HG03460 (cell line): ENCODE measurements at regions not wholly inside any gene's neighbourhood (a gene's known extent, or its start where the extent isn't known, plus 50 kb on each side); places are given as distances from the start of the nearest gene placed in this dataset.

Source experiments
- ATAC-seq: cut with Tn5 transposase; IDR thresholded peaks from one replicate; pipeline ENCODE4 v1.9.1; 2021; ENCODE audit not compliant: unreplicated experiment

- no peak for ATAC-seq
Measured at GRCh38 chr18:41373612-41374011, 581.4 kb upstream of the PIK3C3 start.

DNA sequence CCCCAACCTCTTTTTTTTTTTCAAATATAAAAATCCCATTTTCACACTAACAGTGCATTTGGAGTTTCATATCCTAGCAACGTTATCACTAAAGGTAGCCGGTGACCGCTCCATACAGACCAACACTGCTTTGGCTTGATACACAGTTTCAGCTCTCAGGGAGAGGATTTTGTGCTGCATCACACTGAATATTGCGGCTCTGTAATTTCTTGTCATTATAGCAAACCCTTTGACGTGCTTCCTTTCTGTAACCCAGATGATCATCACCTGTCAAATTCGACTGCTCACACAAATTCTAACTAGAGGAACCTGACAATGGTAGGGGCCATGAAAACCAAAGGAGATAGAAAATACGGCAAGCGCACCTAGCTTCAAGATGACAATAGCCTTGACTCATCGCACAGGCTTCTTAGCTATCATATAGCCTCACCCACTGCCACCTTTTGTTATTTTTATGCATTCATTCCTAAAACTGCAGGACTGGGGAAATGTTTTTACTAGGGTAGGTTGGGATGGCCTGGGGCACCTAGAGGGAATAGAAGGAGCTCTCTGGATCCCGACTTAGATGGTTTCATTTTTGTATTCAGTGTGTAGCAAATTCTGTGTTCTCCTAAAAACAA is 582.9 kb upstream of the PIK3C3 start:
- ATAC-seq, result no peak

- no peak for ATAC-seq
Measured at GRCh38 chr18:41371156-41372045, 583.6 kb upstream of the PIK3C3 start.

DNA sequence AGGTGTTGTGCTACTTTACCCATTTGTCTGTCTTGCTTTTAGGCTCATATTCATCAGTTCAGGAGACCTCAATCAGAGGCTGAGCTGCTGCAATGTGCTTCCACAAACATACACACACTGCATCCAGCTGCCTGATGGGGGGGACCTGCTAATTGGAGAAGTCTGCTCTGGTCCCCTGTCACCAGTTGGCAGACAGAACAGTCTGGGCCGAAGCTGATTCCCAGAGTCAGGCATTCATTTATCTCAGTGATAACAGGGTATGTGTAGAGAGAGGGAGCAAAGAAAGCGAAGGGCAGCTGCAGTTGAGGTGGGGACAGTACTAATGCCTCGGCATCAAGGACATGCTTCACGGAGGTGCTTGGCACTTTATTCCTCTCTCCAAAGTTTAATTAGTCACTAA is 584.3 kb upstream of the PIK3C3 start:
- no peak for ATAC-seq

DNA sequence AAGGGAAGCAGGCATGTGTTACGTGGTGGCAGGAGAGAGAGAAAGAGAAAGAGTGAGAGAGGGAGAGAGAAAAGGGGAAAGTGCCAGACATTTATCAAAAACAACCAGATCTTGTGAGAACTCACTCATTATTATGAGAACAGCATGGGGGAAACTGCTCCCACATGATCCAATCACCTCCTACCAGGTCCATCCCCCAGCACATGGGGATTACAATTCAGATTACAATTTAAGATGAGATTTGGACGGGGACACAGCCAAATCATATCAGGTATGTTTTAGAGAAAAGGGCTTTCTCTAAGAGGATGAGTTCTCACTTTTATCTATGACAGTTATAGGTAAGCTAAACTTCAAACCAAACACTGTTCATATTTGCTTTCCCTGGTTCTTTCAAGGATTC is 597.3 kb upstream of the PIK3C3 start:
- ATAC-seq, result no peak

DNA sequence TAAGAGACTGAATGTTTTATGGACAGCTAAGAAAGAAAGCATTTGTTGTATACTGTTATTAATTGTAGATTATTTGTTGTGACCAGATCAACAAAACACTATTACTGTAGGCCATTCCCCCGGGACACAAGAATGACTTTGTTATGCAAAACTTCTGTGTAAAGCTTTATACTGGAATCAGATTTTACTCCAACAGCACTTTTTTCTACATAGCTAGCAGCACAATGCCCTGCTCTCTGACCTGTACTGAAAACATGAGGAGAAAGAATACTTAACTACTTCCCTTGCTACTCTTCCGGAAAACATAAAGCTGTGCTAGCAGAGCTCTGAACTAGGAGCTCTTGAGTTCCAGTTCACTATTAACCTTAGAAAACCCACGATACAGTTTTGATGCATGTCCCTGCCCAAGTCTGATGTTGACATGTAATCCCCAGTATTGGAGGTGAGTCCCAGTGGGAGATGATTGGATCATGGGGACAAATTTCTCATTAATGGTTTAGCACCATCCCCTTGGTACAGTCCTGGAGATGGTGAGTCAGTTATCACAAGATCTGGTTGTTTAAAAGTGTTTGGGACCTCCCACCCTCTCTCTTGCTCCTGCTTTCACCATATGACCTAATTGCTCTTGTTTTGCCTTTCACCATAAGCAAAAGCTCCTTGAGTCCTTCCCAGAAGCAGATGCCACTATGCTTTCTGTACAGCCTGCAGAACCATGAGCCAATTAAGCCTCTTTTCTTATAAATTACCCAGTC is 601.1 kb upstream of the PIK3C3 start:
- no peak for ATAC-seq

DNA sequence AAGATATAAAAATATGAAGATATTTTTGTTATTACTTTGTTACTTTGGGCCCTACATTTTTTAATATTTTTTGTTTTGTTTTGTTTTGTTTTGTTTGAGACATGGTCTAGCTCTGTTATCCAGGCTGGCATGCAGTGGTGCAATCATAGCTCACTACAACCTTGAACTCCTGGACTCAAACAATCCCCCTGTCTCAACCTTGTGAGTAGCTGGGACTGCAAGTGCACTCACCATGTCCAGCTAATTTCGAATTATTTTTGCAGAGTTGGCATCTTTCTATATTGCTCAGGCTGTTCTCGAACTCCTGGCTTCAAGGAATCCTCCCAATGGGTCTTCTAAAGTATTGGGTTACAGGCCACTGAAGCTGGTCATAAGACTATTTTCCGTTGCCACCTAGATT is 603.6 kb upstream of the PIK3C3 start:
- no peak for ATAC-seq

- ATAC-seq, result no peak
Measured at GRCh38 chr18:41347057-41347456, 608.0 kb upstream of the PIK3C3 start.

- no peak for ATAC-seq
Measured at GRCh38 chr18:41343808-41344207, 611.2 kb upstream of the PIK3C3 start.

- ATAC-seq, result no peak
Measured at GRCh38 chr18:41338341-41338740, 616.7 kb upstream of the PIK3C3 start.

- ATAC-seq, result no peak
Measured at GRCh38 chr18:41331661-41332060, 623.4 kb upstream of the PIK3C3 start.

DNA sequence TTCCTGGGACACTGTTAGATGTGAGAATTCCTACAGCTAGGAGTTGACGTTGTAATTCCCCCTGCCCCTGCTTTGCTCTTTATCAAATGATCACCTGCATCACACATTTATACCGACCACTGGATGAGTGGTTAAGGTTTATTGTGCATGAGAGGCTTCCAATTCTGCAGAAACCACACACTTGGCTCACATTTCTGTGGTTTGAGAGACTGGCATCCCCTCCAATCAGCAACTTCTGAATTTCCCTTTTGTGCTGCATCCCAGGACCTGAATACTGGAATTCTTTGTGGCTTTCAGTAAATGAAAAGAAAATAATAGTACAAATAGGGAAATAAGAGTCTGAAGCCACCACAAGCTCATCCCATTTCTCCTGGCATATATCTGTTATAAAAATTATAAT is 628.7 kb upstream of the PIK3C3 start:
- no peak for ATAC-seq

DNA sequence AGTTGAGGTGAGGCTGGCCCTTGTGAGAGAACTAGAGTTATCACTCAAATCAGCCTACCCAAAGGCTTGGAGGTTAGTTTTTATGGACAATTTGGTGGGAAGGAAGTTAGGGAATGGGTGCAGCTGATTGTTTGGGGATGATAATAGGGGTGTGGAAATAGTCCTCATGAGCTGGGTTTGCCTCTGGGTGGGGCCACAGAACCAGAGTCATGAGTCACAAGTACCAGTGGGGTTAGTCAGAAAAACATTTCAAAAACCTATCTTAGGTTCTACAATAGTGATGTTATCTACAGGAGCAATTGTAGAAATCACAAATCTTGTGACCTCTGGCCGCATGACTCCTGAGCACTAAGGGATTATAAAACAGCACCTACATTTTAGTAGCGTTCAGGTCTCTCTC is 630.1 kb upstream of the PIK3C3 start:
- ATAC-seq, result no peak

GRCh38 chr18:41324020-41324791 is 630.8 kb upstream of the PIK3C3 start:
- ATAC-seq, result no peak

DNA sequence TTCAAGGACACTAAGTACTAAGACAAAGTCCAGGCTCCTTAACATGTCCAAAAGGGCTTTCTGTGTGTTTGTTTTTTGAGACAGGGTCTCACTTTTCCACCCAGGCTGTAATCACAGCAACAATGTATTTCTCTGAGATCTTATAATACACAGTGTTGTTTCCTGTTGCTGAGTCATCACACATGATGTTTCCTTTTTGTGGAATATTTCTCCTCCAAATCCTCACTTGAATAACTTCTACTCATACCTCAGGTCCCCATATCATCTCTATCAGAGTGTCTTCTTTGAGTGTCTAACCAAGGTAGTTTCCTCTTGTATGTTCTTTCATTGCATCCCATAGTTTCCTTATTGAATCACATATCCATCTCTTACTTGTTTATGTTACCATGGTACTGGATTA is 632.0 kb upstream of the PIK3C3 start:
- no peak for ATAC-seq

DNA sequence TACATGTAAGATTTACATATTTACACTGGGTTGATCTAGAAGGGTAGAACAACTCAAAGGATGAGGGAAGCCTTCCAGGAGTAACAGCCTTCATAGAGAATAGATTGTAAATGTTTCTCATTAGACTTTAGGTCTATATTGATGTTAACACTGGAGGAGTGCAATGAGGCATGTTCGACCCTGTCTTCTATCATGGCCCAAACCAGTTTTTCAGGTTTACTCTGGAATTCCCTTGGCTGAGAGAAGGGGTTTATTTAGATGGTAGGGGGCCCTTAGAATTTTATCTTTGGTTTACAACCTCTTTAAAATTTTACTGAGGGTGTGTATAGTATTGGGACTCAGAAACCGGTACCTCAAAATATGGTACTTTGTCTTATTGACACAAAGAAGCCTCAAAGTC is 634.9 kb upstream of the PIK3C3 start:
- no peak for ATAC-seq

- no peak for ATAC-seq
Measured at GRCh38 chr18:41315134-41315533, 639.9 kb upstream of the PIK3C3 start.

GRCh38 chr18:41311571-41312547 is 643.2 kb upstream of the PIK3C3 start:
- ATAC-seq, result no peak

DNA sequence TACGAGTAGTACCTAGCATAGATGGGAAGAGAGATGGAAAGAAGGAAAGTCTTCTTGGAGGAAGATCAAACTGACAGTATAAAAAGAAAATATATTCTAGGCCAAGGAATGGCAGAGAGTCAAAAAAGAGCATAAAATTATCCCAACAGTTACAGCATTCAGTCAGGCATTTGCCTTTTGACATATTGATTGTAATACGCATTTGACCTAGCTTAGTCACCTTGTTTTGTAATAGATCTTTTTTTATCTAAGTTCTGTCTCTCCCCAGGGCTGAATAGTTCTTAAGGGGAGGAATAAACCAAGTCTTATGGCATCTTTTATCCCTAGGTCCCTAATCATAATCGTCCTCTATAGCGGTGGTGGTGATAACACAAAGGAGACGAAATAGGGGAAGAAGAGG is 657.3 kb upstream of the PIK3C3 start:
- no peak for ATAC-seq

GRCh38 chr18:41269294-41269693 is 685.7 kb upstream of the PIK3C3 start:
- no peak for ATAC-seq
